ENCODE measurements at regions not wholly inside any gene's neighbourhood (a gene's known extent, or its start where the extent isn't known, plus 50 kb on each side); places are given as distances from the start of the nearest gene placed in this dataset.
"Not testable (repeated sequence)": the region's sequence is repeated elsewhere in the genome, so short reads cannot be mapped to it uniquely, and the experiment has no call there.

DNA sequence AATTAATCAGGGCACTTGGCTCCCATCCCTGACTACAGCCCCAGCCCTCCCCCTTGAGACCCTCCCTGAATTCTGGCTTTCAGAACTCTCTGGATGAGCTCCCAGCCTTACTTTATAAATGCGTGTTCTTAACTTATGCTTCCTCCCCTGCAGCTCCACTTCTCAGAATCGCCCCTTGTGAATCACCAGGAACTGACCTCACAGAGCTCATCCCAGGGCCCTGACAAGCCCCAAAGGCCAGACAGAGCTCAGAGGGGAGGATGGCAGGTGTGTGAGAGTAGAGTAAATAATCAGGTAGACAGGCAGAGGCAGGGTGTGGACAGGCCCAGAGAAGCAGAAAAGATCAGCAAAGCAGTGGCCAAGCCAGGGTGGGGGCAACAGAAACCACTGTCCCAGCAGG, 68.2 kb upstream of the FOXN3 start:
- DNase-seq: no peak

DNA sequence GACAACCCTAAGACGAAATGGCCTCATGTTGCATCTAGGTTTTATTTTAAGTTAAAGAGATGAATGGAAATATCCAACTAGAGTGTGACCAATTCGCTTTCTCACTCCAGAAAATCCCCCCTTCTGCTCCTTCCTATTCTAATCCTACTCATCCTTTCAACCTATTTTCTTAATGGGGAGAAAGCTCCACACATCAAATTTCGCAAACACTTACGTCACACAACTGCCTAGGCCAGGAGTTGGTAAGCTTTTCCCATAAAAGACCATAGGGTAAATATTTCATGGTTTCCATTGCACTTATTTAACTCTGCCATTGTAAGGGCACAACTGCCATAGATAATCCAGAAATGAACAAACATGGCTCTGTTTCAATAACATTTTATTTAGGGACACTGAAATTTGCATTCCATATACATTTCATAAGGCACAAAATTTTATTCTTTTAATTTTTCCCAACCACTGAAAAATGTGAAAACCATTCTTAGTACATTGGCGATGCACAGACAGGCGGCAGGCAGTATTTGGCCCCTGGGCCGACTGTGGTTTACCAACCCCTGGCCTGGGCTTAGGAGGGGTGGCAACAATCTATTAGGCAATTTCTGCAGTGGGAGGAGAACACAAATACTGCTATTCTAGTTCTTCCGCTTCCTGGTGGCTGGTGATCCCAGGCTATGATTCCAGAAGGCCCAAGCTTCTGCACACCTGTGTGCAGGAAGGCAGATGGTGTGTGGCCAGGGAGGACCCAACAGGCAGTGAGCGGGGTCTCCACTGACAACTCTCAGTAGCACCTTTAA, 67.2 kb upstream of the FOXN3 start:
- DNase-seq: no peak

DNA sequence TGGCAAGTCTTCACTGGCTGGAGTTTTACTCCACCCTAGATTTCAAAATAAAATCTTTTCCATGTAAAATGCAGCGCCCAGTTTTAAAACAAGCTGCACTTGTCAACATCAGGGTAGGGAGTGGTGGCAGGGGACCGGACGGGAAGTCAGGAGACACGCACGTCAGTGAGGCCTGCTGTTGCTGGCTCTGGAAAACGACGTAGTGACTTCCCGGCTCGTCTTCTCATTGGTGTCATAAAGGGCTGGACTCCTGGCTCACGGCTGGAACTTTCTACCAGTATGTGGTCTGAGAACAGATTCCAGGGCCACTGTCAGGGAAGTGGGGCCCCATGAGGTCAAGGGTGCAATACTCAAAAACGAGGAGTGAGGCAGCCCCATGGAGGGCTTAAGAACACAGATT, 64.2 kb upstream of the FOXN3 start:
- no peak for DNase-seq

DNA sequence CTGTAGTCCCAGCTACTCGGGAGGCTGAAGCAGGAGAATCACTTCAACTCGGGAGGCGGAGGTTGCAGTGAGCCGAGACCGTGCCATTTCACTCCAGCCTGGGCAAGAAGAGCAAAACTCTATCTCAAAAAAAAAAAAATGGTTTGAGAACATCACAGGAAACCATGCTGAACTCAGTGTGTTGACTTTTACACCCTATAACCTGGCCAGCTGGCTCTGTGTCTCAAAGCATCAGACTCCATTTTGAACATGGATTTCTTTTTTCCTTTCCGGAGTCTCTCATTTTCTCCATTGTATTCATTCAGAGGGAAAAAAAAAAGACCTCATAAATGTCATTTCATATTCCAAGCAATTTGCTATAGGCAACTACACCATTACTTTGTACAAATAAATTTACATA, 63.2 kb upstream of the FOXN3 start:
- no peak for DNase-seq

DNA sequence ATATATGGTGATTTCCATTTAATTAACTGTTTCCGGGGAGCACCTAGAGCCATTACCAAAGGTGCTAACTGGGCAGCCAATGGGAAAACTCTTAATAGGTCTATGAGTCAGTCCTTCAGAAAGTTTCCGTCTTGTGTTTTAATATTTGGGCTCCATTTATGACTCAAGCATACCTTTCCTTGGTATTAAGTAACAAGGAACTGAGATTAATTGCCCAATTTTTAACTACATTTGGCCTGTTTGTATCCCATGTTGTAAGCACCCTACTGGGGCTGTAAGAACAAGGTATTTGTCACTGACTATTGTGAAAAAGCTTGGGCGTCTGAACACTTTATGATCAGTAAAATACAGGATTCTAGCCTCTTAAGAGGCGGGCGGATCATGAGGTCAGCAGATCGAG, 62.8 kb upstream of the FOXN3 start:
- no peak for DNase-seq

DNA sequence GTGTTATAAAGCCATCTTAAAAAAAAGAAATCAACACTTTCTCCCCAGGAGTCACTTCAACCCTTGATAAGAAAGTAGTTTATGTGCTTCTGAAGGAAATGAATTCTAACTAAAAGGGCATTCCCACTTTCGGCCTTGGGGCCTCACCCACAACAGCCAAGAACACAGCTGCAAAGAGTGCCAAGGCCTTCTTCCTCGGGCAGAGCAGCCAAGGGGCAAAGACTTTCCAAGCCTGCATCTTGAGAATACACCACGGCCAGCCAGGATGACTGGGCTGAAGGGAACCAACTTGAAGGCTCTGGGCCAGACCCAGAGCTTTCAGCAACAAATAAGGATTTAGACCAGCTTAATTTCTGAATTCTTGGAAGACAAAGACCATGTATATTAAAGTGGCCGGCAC, 60.4 kb upstream of the FOXN3 start:
- no peak for DNase-seq

DNA sequence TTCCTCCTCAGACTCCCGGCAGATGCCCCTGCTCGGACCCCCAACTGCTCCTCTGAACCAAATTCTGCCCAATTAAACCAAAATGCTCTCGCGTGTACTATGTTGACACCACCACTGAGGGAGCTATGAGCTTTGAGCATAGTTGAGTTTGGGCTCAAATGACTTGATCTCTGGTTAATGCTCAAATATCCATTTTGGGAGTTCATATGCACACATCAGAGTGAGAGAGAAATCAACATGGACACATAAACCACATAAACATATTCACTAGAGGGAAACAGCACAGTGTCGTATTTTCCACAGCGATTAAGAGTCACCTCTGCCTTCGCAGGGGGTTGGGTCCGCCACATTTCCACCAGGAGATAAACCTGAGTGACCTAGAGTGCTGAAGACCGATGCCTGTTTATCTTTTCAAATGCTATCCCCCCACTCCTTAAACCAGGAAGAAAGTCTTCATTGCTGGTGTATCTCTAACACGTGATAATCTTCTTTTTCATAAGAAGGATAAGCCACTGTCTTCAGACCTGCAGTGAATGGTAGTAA, 59.4 kb upstream of the FOXN3 start:
- no peak for DNase-seq

DNA sequence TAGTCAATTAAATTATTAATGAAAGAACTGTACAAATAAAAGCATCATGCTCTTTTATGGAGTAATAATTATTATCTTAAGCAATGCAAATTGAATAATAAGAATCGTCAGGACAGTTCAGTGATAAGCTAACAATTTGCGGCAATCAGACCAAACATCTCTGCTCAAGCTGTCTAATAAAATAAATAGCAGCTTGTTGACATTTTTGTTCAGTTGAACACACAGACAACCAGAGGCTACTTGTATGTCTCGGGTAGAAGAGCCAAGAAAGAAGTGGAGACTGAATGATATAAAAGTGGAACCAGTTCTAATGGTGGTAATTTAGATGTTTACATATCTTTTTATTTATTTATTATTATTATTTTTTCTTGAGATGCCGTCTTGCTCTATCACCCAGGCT, 57.4 kb upstream of the FOXN3 start:
- DNase-seq: no peak

DNA sequence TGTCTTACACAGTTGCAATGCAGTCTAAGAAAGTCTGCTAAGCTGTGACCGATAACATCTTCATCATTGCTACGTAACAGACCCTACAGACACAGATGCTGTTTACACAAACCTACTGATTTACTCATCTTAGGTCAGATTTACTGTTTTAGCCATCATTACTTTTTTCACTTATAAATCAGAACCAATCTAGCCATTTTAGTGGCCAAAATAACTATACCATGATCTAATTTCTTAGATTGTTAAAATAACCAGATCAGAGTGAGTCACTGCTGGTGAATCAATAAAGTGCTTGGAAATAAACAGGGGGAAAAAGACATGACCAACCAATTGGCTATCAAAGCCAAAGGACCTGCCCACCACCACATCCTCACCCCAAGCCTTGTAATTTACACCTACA, 57.0 kb upstream of the FOXN3 start:
- no peak for DNase-seq

DNA sequence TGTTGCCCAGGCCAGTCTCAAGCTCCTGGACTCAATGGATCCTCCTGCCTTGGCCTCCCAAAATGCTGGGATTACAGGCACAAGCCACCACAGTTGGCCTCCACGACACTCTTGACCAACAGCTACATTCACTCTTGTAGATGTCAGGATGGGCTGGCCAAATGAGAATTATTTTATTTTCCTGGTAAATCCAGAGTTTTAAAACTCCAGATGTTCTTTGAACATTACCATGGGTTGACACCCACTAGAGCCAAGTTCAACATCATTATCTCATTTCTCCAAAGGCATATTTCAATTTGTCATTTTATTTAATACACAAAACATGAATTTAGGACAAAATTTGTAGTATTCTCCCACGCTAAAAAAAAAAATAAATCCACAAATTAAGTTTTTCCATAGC, 56.5 kb upstream of the FOXN3 start:
- no peak for DNase-seq

DNA sequence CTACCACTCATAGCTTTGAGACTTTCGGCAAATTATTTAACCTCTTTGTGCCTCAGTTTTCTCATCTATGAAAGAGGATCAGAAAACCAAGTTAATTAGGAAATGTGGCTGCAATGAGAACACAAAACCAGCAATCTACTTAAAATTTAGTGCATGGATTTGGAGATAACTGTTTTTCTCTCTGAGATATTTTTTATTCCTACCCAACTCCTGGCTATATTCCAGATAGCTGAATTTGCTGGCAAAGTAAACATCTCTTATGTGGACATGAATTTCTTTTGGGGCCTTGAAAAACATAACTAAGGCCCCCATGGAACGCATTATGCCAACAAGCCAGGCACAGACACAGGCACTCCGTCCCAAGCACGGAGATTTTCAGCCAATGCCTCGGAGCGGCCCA, 53.4 kb upstream of the FOXN3 start:
- no peak for DNase-seq

DNA sequence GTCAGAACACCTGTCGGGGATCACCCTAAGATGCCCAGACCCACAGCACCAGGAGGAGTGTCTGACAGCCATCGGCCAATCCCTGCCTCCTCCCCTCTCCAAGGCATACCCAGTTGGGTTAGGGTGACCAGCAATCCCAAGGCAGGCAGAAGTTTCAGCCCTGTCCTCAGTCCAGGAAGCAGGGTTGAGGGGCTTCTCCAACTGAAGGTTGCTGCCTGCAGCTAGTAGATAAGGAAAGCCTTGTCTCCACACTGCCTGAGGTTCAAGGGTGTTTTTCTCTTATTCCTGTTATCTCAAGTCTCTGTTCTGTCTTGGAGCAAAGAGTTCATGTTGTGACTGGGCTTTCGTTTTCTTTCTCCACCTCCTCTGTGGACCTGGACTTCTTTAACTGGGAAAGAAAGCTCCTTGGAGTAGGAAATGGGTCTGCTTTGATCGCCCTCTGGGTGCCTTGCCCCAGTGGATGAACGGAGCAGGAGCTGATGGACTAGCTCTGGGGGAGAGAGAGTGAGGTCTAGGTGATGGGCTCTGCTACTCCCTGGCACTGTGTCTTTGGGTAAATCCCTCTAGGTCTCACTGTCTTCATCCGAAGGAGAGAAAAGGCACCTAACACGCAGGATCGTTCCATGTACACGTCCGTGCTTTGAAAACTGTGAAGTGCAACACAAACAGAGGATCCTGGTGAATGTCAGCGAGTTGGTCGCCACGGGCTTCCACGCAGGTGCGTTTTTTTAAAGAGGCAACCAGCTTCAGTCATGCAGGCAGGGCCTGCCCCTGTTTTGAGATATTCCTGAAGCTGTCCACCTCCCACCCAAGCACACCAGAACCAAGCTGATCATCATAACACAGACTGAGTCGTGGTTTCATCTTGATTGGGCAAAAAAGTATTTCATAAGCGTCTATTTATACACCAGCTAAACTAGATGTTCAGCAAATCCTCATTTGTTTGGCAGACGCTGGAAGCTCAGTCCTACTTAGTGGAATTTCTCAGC, 52.5 kb upstream of the FOXN3 start:
- no peak for DNase-seq

DNA sequence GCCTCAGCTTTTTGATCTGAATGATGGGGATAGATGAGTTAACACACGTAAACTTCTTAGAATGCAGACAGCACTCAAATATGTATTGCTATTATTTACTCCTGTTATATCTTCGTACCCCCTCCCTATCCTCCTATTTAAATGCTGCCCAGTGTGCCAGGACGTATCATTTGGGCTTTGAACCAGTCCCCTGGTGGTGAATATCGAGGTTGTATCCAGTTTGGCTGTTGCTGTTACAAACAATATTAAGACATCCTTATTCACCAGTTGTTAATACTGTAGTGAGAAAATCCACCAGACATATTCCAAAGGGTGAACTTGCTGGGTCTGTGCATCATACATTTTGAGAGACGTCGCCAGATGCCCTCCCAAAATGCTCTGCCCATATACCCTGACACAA, 51.5 kb upstream of the FOXN3 start:
- DNase-seq: no peak

DNA sequence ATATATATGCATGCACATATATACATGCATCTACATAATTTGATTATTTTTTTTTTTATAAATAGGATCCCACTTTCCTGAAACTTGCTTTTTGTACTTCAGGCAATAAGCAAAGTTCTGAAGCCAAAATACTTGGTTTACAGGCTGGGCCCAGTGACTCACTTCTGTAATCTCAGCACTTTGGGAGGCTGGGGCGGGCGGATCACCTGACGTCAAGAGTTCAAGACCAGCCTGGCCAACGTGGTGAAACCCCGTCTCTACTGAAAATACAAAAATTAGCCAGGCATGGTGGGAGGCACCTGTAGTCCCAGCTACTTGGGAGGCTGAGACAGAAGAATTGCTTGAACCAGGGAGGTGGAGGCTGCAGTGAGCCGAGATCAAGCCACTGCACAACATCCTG, 51.0 kb upstream of the FOXN3 start:
- not testable (repeated sequence) for DNase-seq

DNA sequence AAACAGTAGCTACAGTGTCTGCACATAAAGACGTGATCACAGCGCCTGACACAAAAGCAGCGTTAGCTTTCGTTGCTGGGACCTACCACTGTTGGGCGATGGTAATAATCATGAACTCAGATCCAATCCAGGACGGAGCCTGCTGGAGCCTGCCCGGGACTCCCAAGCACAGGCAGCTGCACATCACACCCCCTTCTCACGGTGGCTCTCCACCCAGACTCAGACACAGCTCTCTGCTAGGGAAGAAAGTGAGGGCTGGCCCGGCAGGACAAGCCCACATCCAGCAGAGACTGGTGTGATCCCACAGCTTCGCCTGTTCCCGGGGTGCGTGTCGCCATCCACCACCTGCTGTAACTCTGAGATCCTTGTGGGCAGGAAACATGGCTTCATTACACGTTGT, 49.9 kb upstream of the FOXN3 start:
- no peak for DNase-seq

All from NCI-H524 treated with DMSO at 0.1 percent for 48 hours (cell line).